PC-3 (cell line): ENCODE measurements at regions not wholly inside any gene's neighbourhood (a gene's known extent, or its start where the extent isn't known, plus 50 kb on each side); places are given as distances from the start of the nearest gene placed in this dataset.
A peak's percentile ranks its signal among the peaks of the same experiment; 100 is the strongest.
"Not testable (repeated sequence)": the region's sequence is repeated elsewhere in the genome, so short reads cannot be mapped to it uniquely, and the experiment has no call there.

Experiments
- ATAC-seq: fragments of 200-7000 bp; cut with Tn5 transposase; 2 replicates; pipeline ENCODE4 v1.9.1; 2020; ENCODE audit warnings: mild to moderate bottlenecking, moderate library complexity
- BruUV-seq: library from RNA; stranded (reverse); fragments of 400-500 nt; replicated peaks from 2 replicates; lab custom pipeline; 2021; lab: Mats Ljungman, UMichigan
- CTCF ChIA-PET: fragments of 300-600 bp; sonication (Branson Sonifier 250); formaldehyde crosslinking; loops from one replicate; lab custom pipeline; 2022; ENCODE audit warnings: antibody characterized with exemption; lab: Charles Lee
- POLR2A ChIA-PET: fragments of 300-600 bp; sonication (Branson Sonifier 250); formaldehyde crosslinking; loops from one replicate; lab custom pipeline; 2022; ENCODE audit warnings: antibody characterized with exemption; ENCODE audit not compliant: unreplicated experiment; lab: Charles Lee
- DNase-seq: peaks from one replicate; pipeline ENCODE4 v3.0.0-alpha.2; 2015
- H2AFZ ChIP-seq: fragments of 300-600 bp; sonication (generic); 2 replicates; pipeline ENCODE4 v1.6.0; 2016; ENCODE audit warnings: antibody characterized with exemption, low read length
- H3F3A ChIP-seq: fragments of 300-600 bp; sonication (generic); one replicate; pipeline ENCODE4 v1.6.0; 2017; ENCODE audit warnings: antibody characterized with exemption, low read length, control low read depth, mild to moderate bottlenecking; ENCODE audit not compliant: unreplicated experiment
- H3K27ac ChIP-seq: fragments of 300-600 bp; sonication (generic); 2 replicates; pipeline ENCODE4 v1.5.1; 2016; ENCODE audit warnings: mild to moderate bottlenecking, low read length
- H3K27me3 ChIP-seq: fragments of 300-600 bp; sonication (generic); 2 replicates; pipeline ENCODE4 v1.6.1; 2016; ENCODE audit warnings: low read length, mixed read lengths
- H3K36me3 ChIP-seq: fragments of 300-600 bp; sonication (generic); 2 replicates; pipeline ENCODE4 v1.6.1; 2016; ENCODE audit warnings: low read depth, mixed run types, low read length, mixed read lengths
- H3K4me1 ChIP-seq: fragments of 300-600 bp; sonication (generic); 2 replicates; pipeline ENCODE4 v1.5.1; 2016; ENCODE audit warnings: low read length; ENCODE audit not compliant: insufficient read depth
- H3K4me2 ChIP-seq: fragments of 300-600 bp; sonication (generic); 2 replicates; pipeline ENCODE4 v1.6.0; 2016; ENCODE audit warnings: low read length
- H3K4me3 ChIP-seq: fragments of 300-600 bp; sonication (generic); 2 replicates; pipeline ENCODE4 v1.5.1; 2016; ENCODE audit warnings: mild to moderate bottlenecking, low read length, mixed read lengths
- H3K79me2 ChIP-seq: fragments of 300-600 bp; sonication (generic); 2 replicates; pipeline ENCODE4 v1.6.1; 2017; ENCODE audit warnings: low read length, mixed read lengths
- H3K9ac ChIP-seq: fragments of 300-600 bp; sonication (generic); 2 replicates; pipeline ENCODE4 v1.6.0; 2016; ENCODE audit warnings: mild to moderate bottlenecking, low read length
- H3K9me2 ChIP-seq: fragments of 300-600 bp; sonication (generic); replicated peaks from 2 replicates; pipeline ENCODE4 v1.6.1; 2016; ENCODE audit warnings: mixed run types, low read length, mixed read lengths
- H3K9me3 ChIP-seq: fragments of 300-600 bp; sonication (generic); 2 replicates; pipeline ENCODE4 v1.6.1; 2016; ENCODE audit warnings: low read length, mixed read lengths
- H4K20me1 ChIP-seq: fragments of 300-600 bp; sonication (generic); 2 replicates; pipeline ENCODE4 v1.6.1; 2016; ENCODE audit warnings: low read length, mixed read lengths
- intact Hi-C: fragments of 100-400 bp; cut with micrococcal nuclease; formaldehyde crosslinking; loops from 2 replicates; pipeline ENCODE4 v1.9.0; 2023

GRCh38 chr16:22572331-22573224 is 61.9 kb downstream of the NPIPB5 start:
- H3K9ac ChIP-seq, ATAC-seq, H2AFZ ChIP-seq, H3K27me3 ChIP-seq, H3K9me3 ChIP-seq, CTCF ChIA-PET, H3K4me2 ChIP-seq, BruUV-seq, H3F3A ChIP-seq, H3K79me2 ChIP-seq, intact Hi-C loops, H4K20me1 ChIP-seq, H3K4me3 ChIP-seq, H3K4me1 ChIP-seq, H3K36me3 ChIP-seq, H3K27ac ChIP-seq, H3K9me2 ChIP-seq, DNase-seq, POLR2A ChIA-PET: not testable (repeated sequence)

- POLR2A ChIA-PET, H3K9me2 ChIP-seq, H3F3A ChIP-seq, H3K9ac ChIP-seq, H3K27me3 ChIP-seq, intact Hi-C loops, H2AFZ ChIP-seq, DNase-seq, H3K79me2 ChIP-seq, H3K4me1 ChIP-seq, BruUV-seq, H3K27ac ChIP-seq, H3K4me3 ChIP-seq, H3K9me3 ChIP-seq, CTCF ChIA-PET, H3K36me3 ChIP-seq, H3K4me2 ChIP-seq, H4K20me1 ChIP-seq: not testable (repeated sequence)
- ATAC-seq: peak; percentile 96
Observed at GRCh38 chr16:22573225-22573530, 62.5 kb downstream of the NPIPB5 start.

GRCh38 chr16:22576506-22576905 is 65.8 kb downstream of the NPIPB5 start:
- H3K27ac ChIP-seq, intact Hi-C loops, CTCF ChIA-PET: not testable (repeated sequence)

GRCh38 chr16:22583195-22583594 is 72.5 kb downstream of the NPIPB5 start:
- H3F3A ChIP-seq, H2AFZ ChIP-seq, ATAC-seq, H3K9me2 ChIP-seq, H3K79me2 ChIP-seq, H3K9me3 ChIP-seq, H3K27ac ChIP-seq, DNase-seq, intact Hi-C loops, CTCF ChIA-PET, H3K9ac ChIP-seq, BruUV-seq, H3K36me3 ChIP-seq, POLR2A ChIA-PET, H3K4me1 ChIP-seq, H3K4me3 ChIP-seq, H4K20me1 ChIP-seq, H3K4me2 ChIP-seq, H3K27me3 ChIP-seq: not testable (repeated sequence)

More at GRCh38 chr16:22576506-22576905, 65.8 kb downstream of the NPIPB5 start:
- H3K9me3 ChIP-seq, BruUV-seq, H3K4me2 ChIP-seq, ATAC-seq, H3F3A ChIP-seq, H4K20me1 ChIP-seq, POLR2A ChIA-PET, H3K79me2 ChIP-seq, H3K9ac ChIP-seq, H2AFZ ChIP-seq, H3K4me3 ChIP-seq, H3K9me2 ChIP-seq, H3K4me1 ChIP-seq, H3K27me3 ChIP-seq, H3K36me3 ChIP-seq, DNase-seq: not testable (repeated sequence)

- H4K20me1 ChIP-seq, H3K79me2 ChIP-seq, DNase-seq, H3F3A ChIP-seq, H3K9me3 ChIP-seq, H3K9ac ChIP-seq, H2AFZ ChIP-seq, H3K27me3 ChIP-seq, H3K4me2 ChIP-seq, H3K4me3 ChIP-seq, ATAC-seq, POLR2A ChIA-PET, CTCF ChIA-PET, H3K4me1 ChIP-seq, intact Hi-C loops, H3K9me2 ChIP-seq, H3K36me3 ChIP-seq: not testable (repeated sequence)
- TSS peak; percentile 66 for BruUV-seq
- H3K27ac ChIP-seq: peak overlapping the region; percentile 56
Observed at GRCh38 chr16:22584459-22584858, 73.8 kb downstream of the NPIPB5 start.

GRCh38 chr16:22584941-22585340 is 74.2 kb downstream of the NPIPB5 start:
- H3K79me2 ChIP-seq, H3K9ac ChIP-seq, CTCF ChIA-PET, POLR2A ChIA-PET, H3K9me2 ChIP-seq, H3K4me2 ChIP-seq, H3K4me1 ChIP-seq, H3K4me3 ChIP-seq, H3K27me3 ChIP-seq, H3K9me3 ChIP-seq, intact Hi-C loops, H3K36me3 ChIP-seq, H3F3A ChIP-seq, H2AFZ ChIP-seq, DNase-seq, BruUV-seq, H4K20me1 ChIP-seq: not testable (repeated sequence)
- H3K27ac ChIP-seq: peak overlapping the region; percentile 76
- ATAC-seq: peak; percentile 63
